HL-60 (cell line): ENCODE measurements at regions not wholly inside any gene's neighbourhood (a gene's known extent, or its start where the extent isn't known, plus 50 kb on each side); places are given as distances from the start of the nearest gene placed in this dataset.

ENCODE experiments used
- DNase-seq, 2 experiments: peaks; one replicate each; pipeline ENCODE4 v3.0.0-alpha.2; 2010 to 2020; ENCODE audit warnings: low read depth in 1 of 2, low spot score in 1 of 2
- H3K27ac ChIP-seq: fragments of 250-450 bp; sonication (Bioruptor Pico); replicated peaks from 2 replicates; pipeline ENCODE4 v1.5.1; 2020; ENCODE audit warnings: mild to moderate bottlenecking, moderate library complexity
- H3K27me3 ChIP-seq: fragments of 250-450 bp; sonication (Bioruptor Pico); 2 replicates; pipeline ENCODE4 v1.5.1; 2021; ENCODE audit warnings: mild to moderate bottlenecking, moderate library complexity; ENCODE audit not compliant: insufficient read depth, poor library complexity, severe bottlenecking
- H3K4me3 ChIP-seq: replicated peaks from 2 replicates; pipeline ENCODE4 v1.5.1; 2011; ENCODE audit warnings: mild to moderate bottlenecking, control low read depth, low read length; ENCODE audit not compliant: insufficient read depth
- CTCF ChIP-seq: IDR thresholded peaks from one replicate; pipeline ENCODE4 v1.5.1; 2011; ENCODE audit warnings: low read length, control low read depth, inconsistent platforms; ENCODE audit not compliant: insufficient read depth
- GABPA ChIP-seq: IDR thresholded peaks from 2 replicates; pipeline ENCODE4 v1.6.1; 2012; ENCODE audit warnings: low read depth
- POLR2AphosphoS5 ChIP-seq: IDR thresholded peaks from 2 replicates; pipeline ENCODE4 v1.6.1; 2012; ENCODE audit warnings: low read depth
- REST ChIP-seq: IDR thresholded peaks from 2 replicates; pipeline ENCODE4 v1.6.1; 2012; ENCODE audit warnings: low read depth; ENCODE audit not compliant: insufficient replicate concordance
- SPI1 ChIP-seq: IDR thresholded peaks from 2 replicates; pipeline ENCODE4 v1.6.1; 2012; ENCODE audit warnings: low read depth, mild to moderate bottlenecking, borderline replicate concordance

- H3K27me3 ChIP-seq = no peaks in the 10 kb centered on the region
- no peak overlapping the region for H3K27ac ChIP-seq
- TF ChIP-seq REST = no peak
- no peak for TF ChIP-seq POLR2AphosphoS5
- no peak for TF ChIP-seq CTCF
- no peak for TF ChIP-seq SPI1
- TF ChIP-seq GABPA = no peak
- no peak overlapping the region for H3K4me3 ChIP-seq
- no peak for DNase-seq
These were observed 504.2 kb downstream of the TDRD15 start for GRCh38 chr2:21627938-21628337.

- no peak for TF ChIP-seq SPI1
- no peak for TF ChIP-seq REST
- TF ChIP-seq GABPA = no peak
- TF ChIP-seq POLR2AphosphoS5 = no peak
- TF ChIP-seq CTCF = no peak
- no peak overlapping the region for H3K27ac ChIP-seq
- H3K27me3 ChIP-seq = no peaks in the 10 kb centered on the region
- DNase-seq = no peak
- H3K4me3 ChIP-seq = no peak overlapping the region
These were observed 509.2 kb downstream of the TDRD15 start for GRCh38 chr2:21633015-21633414.

GRCh38 chr2:21633466-21633865, 509.7 kb downstream of the TDRD15 start:
- DNase-seq = no peak
- H3K4me3 ChIP-seq = no peak overlapping the region

More at GRCh38 chr2:21633466-21633865, 509.7 kb downstream of the TDRD15 start:
- no peak overlapping the region for H3K27ac ChIP-seq
- H3K27me3 ChIP-seq = no peaks in the 10 kb centered on the region
- TF ChIP-seq POLR2AphosphoS5 = no peak
- TF ChIP-seq SPI1 = no peak
- TF ChIP-seq CTCF = no peak
- no peak for TF ChIP-seq GABPA
- TF ChIP-seq REST = no peak
